ENCODE measurements at regions not wholly inside any gene's neighbourhood (a gene's known extent, or its start where the extent isn't known, plus 50 kb on each side); places are given as distances from the start of the nearest gene placed in this dataset.
"Not testable (repeated sequence)": the region's sequence is repeated elsewhere in the genome, so short reads cannot be mapped to it uniquely, and the experiment has no call there.

DNA sequence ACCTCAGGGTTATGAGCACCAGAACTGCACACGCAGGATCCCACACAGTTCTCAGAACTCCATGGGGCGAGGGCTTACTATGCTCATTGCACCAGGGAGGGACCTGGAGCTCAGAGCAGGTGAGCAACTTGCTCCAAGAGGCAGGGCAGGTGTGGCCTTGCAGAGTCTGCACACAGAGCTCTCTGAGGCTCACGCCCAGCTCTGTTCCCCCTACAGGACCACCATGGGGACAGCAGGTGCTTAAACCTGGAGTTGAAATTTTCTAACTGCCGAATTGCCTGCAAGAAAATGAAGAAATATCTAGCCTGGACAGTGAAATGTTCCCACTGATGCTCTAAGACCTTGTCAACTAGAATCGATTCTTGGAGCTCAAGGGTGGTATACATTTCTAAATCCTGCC, 49.9 kb upstream of the MSMB start:
- not testable (repeated sequence) for DNase-seq (ENCODE audit: low spot score)

DNA sequence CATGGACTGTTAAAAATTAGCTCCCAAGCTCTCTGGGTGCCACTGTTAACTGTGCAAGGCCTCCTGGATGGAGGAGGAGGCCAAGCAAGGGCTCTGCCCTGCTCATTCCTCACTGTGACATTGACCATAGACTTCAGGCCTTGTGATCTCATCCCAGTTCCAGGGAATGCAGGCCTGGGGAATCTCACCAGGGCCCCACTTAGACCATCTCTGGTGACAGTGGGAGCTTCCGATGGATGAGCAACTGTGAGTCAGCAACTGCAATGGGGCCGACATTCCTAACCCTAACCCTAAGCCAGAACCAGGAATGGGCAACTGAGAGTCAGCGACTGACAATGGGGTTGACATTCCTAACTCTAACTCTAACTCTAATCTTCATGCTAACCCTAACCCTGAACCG, 50.4 kb upstream of the MSMB start:
- DNase-seq (ENCODE audit: low spot score), result no peak

DNA sequence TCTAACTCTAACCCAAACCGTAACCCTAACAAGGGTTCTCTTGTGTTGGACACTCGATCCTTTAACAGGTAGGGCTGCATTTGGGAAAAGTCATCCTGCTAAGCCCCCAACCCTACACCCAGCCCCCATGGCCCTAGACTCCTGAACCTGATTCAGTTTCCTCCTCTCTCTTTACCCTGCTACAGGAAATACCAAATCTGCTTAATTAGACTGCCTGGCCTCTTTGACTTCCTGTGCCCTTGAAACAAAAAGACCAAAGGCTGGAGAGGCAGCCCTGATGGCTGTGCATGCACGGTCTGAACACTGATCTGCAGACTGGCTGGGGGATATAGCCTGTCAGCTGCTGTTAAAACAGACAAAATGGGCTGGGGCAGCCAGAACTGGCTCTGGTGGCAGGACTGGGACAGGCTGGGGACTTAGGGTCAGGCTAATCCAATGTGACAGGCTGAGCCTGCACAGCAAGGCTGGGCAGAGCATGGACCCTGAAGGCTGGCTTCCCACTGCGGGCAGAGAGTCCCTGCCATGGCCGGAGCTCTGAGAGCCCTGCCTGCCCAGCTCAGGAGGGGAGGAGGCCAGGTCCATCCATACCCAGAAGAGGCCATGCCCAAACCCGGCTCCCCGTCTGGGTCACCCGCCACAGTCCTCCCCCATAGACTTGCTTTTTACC, 51.0 kb upstream of the MSMB start:
- no peak for DNase-seq (ENCODE audit: low spot score)

DNA sequence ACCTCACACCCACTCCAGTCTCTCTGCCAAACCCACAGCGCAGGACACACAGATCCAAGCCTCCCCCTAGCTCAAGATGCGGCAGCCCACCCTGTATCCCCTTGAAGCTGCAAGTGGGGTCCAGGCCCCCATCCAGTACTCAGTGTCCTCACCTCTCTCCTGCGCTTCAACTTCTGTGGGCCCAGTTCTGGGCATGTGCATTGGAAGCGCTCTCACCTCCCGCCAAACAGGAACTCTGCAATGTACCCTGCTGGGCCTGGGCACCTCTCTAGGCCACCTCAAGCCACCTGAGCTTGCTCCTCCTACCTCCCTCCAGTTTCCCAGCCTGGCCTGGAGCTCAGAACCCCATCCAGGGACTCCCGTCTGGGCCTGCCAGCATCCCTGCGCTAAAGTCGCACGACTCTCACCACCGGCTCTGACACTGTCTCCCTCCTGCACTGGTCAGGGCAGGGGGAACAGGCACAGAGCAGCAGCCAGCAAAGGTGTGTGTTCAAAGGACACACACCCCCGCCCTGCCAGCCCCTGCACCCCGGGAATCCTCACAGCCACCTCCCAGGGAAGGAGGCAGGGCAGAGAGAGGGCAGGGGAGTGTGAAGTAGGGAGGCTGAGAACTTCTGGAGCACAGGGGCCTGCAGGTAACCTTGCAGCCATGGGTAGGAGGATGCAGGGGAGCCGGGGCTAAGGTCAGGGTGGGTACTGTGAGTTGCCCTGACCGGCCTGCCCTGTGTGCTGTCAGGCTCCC, 51.7 kb upstream of the MSMB start:
- DNase-seq (ENCODE audit: low spot score), result no peak

DNA sequence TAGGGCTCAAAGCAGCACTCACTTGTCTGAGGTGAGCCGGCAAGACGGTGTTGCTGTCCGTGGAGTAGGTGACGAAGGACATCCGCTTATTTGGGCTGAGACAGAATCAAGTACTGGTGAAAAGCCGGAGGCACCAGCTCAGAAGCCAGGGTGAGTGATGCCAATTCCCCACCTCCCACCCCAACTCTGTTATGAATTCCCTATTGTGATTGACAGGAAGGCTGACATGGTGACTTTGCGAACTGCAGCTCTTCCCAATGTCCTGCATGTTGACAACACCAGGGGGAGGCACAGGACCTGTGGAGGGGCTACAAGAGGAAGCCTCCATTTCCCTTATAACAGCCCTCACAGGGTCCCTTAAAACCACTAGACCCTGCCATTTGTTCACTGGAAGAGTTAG, 52.3 kb upstream of the MSMB start:
- DNase-seq (ENCODE audit: low spot score), result no peak

DNA sequence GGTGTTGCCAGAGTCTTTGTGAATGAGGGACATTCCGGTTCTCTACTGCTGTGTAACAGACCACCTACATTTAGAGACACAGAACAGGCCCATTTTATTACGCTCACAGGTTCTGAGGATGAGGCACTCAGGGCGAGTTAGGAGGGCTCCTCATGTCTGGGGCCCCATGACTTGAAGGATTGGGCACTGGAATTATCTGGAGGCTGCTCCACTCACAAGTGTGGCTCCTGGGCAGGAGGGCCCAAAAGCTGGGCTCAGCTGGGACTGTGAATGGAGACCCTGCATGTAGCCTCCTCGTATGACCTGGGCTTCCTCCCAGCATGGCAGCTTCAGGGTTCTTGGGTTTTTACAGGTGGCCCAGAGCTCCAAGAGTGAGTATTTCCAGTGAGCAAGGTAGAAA, 52.9 kb upstream of the MSMB start:
- DNase-seq (ENCODE audit: low spot score), result not testable (repeated sequence)

DNA sequence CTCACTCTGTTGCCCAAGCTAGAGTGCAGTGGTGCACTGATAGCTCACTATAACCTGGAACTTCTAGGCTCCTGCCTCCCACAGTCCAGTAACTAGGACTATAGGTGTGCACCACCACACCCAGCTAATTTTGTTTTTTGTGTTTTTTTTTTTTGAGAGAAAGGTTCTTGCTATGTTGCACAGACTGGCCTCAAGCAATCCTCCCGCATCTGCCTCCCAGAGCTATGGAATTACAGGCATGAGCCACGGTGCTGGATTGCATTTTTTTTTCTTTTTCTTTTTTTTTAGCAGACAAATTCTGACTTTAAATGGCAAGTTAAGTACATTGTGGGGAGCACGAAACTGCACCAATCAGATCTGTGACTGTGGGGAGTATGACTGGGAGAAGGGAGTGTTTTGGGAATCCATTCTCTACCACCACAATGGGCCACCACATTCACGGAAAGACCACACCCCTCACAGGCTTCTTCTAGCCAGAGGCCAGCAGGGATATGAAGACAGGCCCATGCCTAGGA, 58.1 kb upstream of the MSMB start:
- no peak for DNase-seq (ENCODE audit: low spot score)

DNA sequence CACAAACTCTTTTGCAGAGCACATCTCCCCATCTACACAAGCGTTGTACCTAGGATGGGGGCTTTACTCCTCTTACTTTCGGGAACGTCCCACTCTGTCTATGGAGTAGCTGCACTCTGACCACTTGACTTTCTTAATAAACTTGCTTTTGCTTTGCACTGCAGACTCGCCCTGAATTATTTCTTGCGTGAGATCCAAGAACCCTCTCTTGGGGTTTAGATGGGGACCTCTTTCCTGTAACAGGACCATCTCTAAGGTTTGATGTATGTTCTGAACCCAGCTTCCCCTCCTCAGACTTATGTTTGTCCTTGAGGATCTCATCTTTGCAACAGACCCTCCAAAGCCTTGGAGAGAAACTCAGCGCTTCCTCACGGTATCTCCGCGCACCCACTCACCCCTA, 59.3 kb upstream of the MSMB start:
- not testable (repeated sequence) for DNase-seq (ENCODE audit: low spot score)

DNA sequence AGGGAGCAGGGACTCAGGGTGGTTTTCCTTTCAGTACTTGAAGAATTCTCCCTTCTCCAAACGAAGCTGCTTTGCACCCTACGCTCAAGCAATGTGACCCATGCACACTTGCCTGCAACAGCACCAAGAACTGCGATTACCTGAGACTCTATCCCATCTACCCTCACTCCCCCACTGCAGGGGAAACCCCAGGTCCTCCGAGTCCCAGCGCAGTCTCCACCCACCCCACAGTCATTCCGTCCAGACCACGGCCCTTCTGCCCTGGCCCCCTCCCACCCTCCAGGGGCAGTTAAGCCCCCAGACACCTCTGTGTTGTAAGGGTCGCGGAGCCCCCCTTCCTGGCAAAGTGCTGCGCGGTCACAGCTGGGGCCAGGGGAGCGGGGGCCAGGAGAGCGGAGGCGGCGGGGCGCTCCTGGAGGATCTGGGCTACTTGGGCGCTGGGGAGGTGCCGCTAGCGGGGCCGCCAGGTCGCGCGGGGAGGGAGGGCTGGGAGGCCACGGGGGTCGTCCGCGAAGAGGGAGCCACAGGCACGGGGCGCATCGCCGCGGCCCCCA, 59.9 kb upstream of the MSMB start:
- DNase-seq (ENCODE audit: low spot score), result not testable (repeated sequence)

DNA sequence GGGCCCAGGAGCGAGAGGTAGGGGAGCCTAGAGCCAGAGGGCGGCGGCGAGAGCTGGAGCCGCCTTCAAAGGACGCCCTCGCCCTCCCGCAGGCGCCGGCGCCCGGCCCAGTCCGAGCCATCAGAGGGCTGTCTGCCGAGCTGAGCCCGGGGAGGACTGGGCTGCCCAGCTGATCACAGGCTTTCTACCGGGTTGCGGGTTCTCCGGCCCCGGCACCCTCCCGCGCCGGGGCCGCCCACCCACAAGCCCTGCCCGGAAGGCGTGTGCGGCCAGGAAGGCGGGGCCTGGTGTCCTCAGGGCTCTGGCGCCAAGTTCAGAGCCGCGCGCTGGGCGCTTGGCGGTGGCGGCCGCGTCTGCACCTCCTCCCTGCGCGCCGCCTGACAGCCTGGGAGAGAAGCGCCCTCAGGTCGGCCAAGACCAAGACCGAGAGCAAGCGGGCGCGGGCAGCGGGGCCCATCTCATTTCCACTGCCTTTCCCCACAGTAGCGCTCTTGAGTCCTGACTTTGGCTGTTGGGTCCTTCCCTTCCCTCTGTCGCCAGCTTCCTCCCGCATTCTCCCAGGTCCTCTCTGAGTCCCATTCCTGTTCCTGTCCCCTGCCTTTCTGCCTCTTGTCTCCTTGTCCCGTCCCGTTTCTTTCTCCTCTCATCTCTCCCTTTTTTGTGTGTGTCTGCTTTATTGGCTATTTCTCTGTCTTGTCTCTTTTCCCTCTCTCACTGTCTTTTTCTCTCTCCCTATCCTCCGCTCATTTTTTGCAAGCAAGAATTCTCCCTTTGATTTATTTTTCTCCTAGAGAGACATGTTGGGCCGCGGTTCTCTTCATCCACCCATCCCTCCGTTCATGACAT, 60.6 kb upstream of the MSMB start:
- peak; percentile 63 for DNase-seq (ENCODE audit: low spot score)

DNA sequence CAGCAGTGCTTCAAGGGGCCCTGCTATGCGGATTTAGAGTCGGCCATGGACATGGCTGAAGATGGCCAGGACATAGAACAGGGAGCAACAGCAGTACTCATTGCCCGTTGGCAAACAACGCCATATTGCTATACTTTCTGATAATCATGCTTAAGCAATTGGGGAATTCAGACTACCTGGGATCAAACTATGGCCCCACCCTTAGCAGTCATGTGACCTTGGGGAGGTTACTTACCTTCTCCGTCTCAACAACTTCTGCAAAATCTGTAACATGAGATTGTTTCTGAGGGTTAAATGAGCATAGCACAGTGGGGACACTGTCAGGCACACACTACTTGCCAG, 62.1 kb upstream of the MSMB start:
- DNase-seq (ENCODE audit: low spot score), result not testable (repeated sequence)

DNA sequence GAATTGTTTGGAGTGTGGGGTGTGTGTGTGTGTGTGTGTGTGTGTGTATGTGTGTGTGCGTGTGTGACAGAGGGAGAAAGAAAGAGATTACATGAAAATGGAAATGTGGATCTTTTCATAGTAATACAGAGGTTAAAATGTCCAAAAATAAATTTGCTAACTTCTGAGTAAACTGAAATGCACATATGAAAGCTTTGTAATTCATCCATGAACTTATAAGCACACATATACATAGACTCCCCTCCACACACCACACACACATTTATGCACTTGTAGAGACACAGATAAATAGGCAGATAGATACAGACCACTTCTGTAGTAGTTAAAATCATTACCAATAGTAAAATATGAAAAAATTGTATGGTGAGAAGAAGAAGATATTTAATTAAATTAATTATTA, 108.2 kb upstream of the MSMB start:
- not testable (repeated sequence) for DNase-seq (ENCODE audit: low spot score)

DNA sequence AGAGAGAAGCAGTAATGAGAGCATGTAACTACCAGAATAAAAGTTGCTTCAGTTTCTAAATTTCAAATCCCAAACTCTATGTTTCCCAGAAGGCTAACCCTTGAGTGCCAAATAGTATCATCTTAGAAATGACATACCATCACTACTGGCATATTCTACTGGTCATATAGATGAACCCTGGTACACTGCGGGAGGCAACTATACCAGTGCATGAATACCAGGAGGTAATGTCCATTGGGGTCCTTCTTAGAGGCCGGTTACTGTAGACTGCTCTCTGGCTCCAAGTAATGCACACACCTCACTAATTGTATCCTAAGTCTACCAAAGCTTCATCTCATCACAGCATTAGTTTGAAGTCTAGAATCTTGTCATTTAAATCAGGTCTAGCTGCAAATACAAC, 108.6 kb upstream of the MSMB start:
- not testable (repeated sequence) for DNase-seq (ENCODE audit: low spot score)

DNA sequence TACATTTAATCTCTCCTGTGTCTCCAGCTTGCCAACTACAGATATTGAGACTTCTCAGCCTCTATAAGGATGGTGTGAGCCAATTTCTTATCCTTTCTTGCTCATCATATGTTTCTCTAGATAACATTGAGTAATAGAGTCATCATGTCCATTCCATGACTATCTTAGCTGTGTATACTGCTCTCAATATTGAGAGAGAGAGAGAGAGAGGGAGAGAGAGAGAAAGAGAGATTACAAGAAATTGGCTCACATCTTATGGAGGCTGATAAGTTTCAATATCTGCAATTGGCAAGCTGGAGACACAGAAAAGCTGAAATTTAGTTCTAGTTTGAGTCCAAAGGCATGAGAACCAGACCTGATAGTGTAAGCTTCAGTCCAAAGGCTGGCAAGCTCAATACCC, 110.8 kb upstream of the MSMB start:
- not testable (repeated sequence) for DNase-seq (ENCODE audit: low spot score)

DNA sequence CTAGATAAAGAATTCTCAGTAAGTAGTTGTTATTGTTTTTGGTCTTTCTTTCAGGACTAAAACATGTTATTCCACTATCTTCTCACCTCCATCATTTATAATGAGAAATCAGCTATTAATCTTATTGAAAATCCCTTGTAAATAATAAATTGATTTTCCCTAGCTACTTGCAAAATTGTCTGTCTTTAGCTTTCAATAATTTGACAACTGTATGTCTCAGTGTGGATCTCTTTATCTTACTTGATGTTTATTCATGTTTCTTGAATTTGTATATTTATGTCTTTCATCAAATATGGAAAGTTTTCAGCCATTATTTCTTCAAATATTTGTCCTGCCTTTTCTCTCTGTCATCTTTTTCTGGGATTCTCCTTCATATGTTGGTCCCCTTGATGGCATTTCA, 117.1 kb upstream of the ANTXRL start:
- DNase-seq (ENCODE audit: low spot score), result no peak

DNA sequence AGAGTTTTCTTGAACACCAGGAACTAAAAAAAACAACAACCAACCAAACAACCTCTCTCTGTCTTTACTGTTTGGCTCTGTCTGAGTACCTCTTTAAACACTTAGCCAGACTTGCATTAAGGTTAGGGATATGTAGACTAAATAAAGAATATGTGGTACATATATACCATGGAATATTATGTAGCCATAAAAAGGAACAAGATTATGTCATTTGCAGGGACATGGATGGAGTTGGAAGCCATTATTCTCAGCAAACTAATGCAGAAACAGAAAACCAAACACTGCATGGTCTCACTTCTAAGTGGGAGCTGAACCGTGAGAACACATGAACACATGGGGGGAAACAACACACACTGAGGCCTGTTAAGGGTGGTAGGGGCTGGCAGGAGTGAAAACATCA, 116.0 kb upstream of the ANTXRL start:
- DNase-seq (ENCODE audit: low spot score), result no peak

DNA sequence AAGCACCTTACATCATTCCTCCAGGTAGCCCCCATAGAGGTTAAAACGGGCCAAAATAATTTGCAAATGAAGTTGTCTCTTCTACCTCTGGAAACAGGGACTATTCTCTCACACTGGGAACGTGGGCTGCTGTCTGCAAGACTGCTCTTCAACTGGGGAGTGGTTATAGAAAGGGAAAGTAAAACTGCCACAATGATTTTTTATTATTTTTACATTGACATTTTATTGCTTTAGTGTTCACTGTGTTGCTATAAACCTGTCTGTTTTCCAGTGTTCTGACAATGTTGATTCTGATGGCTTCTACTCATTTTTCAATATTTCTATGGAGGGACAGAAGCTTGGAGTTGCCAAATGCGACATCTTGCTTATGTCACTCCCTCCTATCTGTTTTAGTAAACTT, 115.1 kb upstream of the ANTXRL start:
- no peak for DNase-seq (ENCODE audit: low spot score)

DNA sequence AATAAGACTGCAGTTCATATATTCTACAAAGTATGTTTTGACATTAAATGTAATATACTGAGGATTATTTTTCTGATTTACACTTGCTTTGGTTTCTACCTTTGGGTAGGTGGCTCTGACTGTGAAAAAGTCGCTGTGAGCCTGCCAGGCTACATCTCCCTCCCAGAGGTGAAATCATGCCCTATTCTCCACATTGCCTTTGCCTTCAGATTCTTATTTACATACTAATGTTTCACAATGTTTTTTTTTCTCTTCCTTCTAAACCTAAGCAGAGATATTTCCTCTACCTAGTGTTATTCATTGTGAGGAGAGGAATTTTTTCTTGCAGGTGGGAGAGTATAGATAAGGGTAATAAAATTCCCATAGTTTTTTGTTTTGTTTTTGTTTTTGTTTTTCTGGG, 111.5 kb upstream of the ANTXRL start:
- no peak for DNase-seq (ENCODE audit: low spot score)

DNA sequence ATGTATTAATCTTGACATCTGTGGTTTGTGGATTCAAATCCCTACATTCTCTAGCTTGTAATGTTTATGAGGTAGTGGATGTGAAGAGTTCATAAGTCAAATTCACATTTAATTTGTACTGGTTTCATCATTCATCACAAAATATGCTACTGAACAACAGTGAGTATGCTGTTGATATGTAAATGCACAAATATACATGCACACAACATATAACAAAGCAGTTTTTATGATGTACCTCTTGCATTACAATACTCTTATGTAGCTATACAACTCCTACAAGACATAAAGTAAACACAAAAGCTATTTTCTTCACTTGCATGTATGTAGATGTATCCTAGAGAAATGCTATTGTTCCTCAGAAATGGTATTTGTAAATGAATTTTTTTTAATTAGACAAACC, 111.0 kb upstream of the ANTXRL start:
- DNase-seq (ENCODE audit: low spot score), result no peak

DNA sequence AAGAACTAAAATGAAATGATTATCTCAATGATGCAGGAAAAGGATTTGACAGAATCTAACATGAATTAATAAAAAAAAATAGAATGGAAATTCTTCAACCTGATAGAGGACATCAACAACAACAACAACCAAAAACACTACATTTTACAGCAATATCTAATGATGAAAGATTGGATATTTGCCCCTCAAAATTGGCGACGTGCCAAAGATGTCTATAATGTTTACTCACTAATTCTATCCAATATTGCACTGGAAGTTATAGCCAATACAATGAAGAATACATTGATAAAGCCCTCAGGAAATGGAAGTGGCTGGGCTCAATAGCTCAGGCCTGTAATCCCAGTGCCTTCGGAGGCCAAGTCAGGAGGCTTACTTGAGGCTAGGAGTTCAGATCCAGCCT, 99.4 kb upstream of the ANTXRL start:
- not testable (repeated sequence) for DNase-seq (ENCODE audit: low spot score)

DNA sequence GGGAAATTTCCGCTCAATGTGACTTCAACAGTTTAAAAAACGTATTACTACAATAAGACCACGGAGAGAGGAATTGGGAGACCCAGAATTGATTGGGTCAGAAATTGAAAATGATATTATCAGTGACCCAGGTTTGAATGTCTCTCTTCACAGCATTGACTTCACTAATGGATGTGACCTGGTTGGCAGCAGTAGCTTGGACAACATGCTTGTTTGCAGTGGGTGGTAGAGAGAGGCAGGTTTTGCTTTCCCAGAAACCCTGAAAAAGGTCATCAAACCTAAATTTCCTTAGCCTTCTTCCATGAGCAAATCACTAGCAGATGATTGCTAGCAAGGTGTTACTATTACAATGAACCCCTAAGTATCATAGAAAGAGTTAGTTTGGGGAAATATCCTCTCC, 89.7 kb upstream of the ANTXRL start:
- no peak for DNase-seq (ENCODE audit: low spot score)

DNA sequence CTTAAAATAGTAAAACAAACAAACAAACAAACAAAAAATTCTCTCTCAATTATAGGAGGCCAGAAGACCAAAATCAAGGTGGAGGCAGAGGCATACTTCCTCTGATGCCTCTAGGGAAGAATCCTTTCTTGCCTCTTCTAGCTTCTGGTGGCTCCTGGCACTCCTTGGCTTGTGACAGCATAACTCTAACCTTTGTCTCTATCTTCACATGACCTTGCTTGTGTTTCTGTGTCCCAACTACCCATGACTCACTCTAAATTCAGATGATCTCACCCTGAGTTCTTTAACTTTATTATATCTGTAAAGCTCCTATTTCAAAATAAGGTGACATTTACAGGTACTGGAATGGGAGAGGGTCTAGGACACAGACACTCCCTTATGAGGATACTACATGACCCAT, 88.3 kb upstream of the ANTXRL start:
- no peak for DNase-seq (ENCODE audit: low spot score)

DNA sequence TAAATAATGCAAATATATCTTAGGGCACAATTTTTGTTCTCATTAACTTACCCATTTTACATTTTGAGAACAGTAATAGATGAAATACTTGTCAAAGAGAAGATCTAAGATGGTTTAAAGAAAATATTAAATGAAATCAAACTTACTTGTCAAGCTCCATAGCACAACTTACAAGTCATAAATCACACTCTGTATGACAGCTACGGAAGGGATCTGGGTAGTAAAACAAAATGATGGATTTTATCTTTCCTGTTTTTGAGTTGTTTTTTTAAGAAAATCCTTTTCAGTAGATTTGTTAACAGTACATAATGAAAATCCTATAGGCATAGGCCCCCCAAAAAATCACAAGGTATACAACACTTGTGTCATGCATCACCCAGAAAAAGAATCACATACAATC, 84.4 kb upstream of the ANTXRL start:
- DNase-seq (ENCODE audit: low spot score), result not testable (repeated sequence)
